HEK293 (cell line): ENCODE measurements at regions not wholly inside any gene's neighbourhood (a gene's known extent, or its start where the extent isn't known, plus 50 kb on each side); places are given as distances from the start of the nearest gene placed in this dataset.

ENCODE experiments used
- CTCF ChIA-PET: fragments of 350-600 bp; formaldehyde crosslinking; extraction: SDS; loops from one replicate; lab custom pipeline; 2021; ENCODE audit warnings: antibody characterized with exemption; lab: Yijun Ruan, JAX
- POLR2A ChIA-PET: fragments of 300-600 bp; formaldehyde crosslinking; extraction: SDS; loops from one replicate; lab custom pipeline; 2020; ENCODE audit warnings: antibody characterized with exemption, inconsistent platforms; lab: Yijun Ruan, JAX
- H3K27ac ChIP-seq: fragments of 200-500 bp; sonication (Bioruptor generic); 2 replicates; pipeline ENCODE4 v1.5.1; 2014; ENCODE audit warnings: low read depth, low read length, control low read depth, inconsistent platforms; ENCODE audit errors: extremely low read depth
- H3K36me3 ChIP-seq, 2 experiments: fragments of 200-500 bp in 1 of 2; sonication (Bioruptor generic) in 1 of 2; 1 replicate in 1 of 2; 2 replicates in 1 of 2; pipeline ENCODE4 v1.5.1; 2014 to 2017; ENCODE audit warnings: inconsistent platforms in 2 of 2, low read length in 2 of 2; ENCODE audit not compliant: control insufficient read depth in 2 of 2, insufficient read depth in 1 of 2
- H3K4me1 ChIP-seq: fragments of 200-500 bp; sonication (Bioruptor generic); 2 replicates; pipeline ENCODE4 v1.5.1; 2014; ENCODE audit warnings: mild to moderate bottlenecking, low read length, inconsistent platforms; ENCODE audit not compliant: control insufficient read depth, insufficient read depth
- H3K4me3 ChIP-seq: 2 replicates; pipeline ENCODE4 v1.5.1; 2011; ENCODE audit warnings: low read depth, mild to moderate bottlenecking, control low read depth, low read length, moderate library complexity
- H3K9me3 ChIP-seq: fragments of 200-500 bp; sonication (Bioruptor generic); 2 replicates; pipeline ENCODE4 v1.5.1; 2014; ENCODE audit warnings: low read depth, low read length, inconsistent platforms; ENCODE audit not compliant: control insufficient read depth, insufficient read depth
- GFI1B ChIP-seq: fragments of 450-650 bp; formaldehyde crosslinking; IDR thresholded peaks from 2 replicates; pipeline ENCODE4 v1.5.1; 2016; ENCODE audit warnings: missing biosample characterization, missing genetic modification characterization
- KLF10 ChIP-seq: fragments of 450-650 bp; IDR thresholded peaks from 2 replicates; pipeline ENCODE4 v1.5.1; 2018; ENCODE audit warnings: missing biosample characterization, mild to moderate bottlenecking, missing genetic modification characterization
- KLF16 ChIP-seq: fragments of 450-650 bp; formaldehyde crosslinking; IDR thresholded peaks from 2 replicates; pipeline ENCODE4 v1.5.1; 2017; ENCODE audit warnings: missing biosample characterization, missing genetic modification characterization
- SP3 ChIP-seq: fragments of 450-650 bp; formaldehyde crosslinking; IDR thresholded peaks from 2 replicates; pipeline ENCODE4 v1.5.1; 2016; ENCODE audit warnings: missing biosample characterization, missing genetic modification characterization
- ZFP41 ChIP-seq: fragments of 450-650 bp; formaldehyde crosslinking; IDR thresholded peaks from 2 replicates; pipeline ENCODE4 v1.5.1; 2016; ENCODE audit warnings: missing biosample characterization, missing genetic modification characterization, borderline replicate concordance
- ZIC2 ChIP-seq: fragments of 450-650 bp; formaldehyde crosslinking; IDR thresholded peaks from 2 replicates; pipeline ENCODE4 v1.5.1; 2016; ENCODE audit warnings: missing biosample characterization, missing genetic modification characterization
- ZNF121 ChIP-seq: fragments of 450-650 bp; formaldehyde crosslinking; IDR thresholded peaks from 2 replicates; pipeline ENCODE4 v1.5.1; 2016; ENCODE audit warnings: missing biosample characterization, missing genetic modification characterization
- ZNF132 ChIP-seq: fragments of 450-650 bp; formaldehyde crosslinking; IDR thresholded peaks from 2 replicates; pipeline ENCODE4 v1.5.1; 2017; ENCODE audit warnings: missing biosample characterization, missing genetic modification characterization, borderline replicate concordance
- ZNF548 ChIP-seq: fragments of 450-650 bp; formaldehyde crosslinking; IDR thresholded peaks from 2 replicates; pipeline ENCODE4 v1.5.1; 2016; ENCODE audit warnings: missing biosample characterization, missing genetic modification characterization
- ZNF610 ChIP-seq: fragments of 450-650 bp; formaldehyde crosslinking; IDR thresholded peaks from 2 replicates; pipeline ENCODE4 v1.5.1; 2016; ENCODE audit warnings: missing biosample characterization, missing genetic modification characterization, borderline replicate concordance
- ZNF654 ChIP-seq: fragments of 450-650 bp; formaldehyde crosslinking; IDR thresholded peaks from 2 replicates; pipeline ENCODE4 v1.5.1; 2016; ENCODE audit warnings: low read depth, missing biosample characterization, missing genetic modification characterization
- TF ChIP-seq, protein P1 (sequence below): fragments of 450-650 bp; formaldehyde crosslinking; IDR thresholded peaks from 2 replicates; pipeline ENCODE4 v1.5.1; 2016; ENCODE audit warnings: missing biosample characterization, missing genetic modification characterization
- TF ChIP-seq, protein P2 (sequence below): fragments of 450-650 bp; formaldehyde crosslinking; IDR thresholded peaks from 2 replicates; pipeline ENCODE4 v1.5.1; 2017; ENCODE audit warnings: missing biosample characterization, missing genetic modification characterization
- TF ChIP-seq, protein P3 (sequence below): fragments of 450-650 bp; formaldehyde crosslinking; IDR thresholded peaks from 2 replicates; pipeline ENCODE4; 2016; ENCODE audit warnings: missing biosample characterization, missing genetic modification characterization

DNA sequence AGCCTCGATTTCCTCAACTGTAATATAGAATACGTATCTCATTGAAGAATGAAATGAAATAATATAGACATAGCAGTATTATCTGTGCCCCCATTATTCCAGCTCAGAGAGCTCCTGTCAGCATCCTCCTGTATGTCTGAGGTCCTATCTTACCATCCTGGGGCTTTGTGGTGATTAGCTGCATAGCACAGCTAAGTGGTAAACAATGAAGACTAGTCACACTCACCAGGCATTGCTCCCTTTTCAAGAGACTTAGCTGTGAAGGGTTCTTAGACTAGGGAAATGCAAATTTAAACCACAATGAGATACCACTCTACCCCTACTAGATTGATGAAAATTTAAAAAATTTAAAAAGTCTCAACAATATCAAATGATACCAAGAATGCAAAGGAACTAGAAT, 172.9 kb downstream of the SLC39A8 start:
- Histone ChIP-seq H3K9me3 (no peaks in the 10 kb centered on the region), H3K4me3 (no peak overlapping the region), H3K4me1 (no peaks in the 10 kb centered on the region), H3K36me3 (no peaks in the 10 kb centered on the region), H3K27ac (no peak overlapping the region)
- no peak for TF ChIP-seq ZNF548 (tag by site-specific recombination)
- POLR2A ChIA-PET: no interaction called here
- CTCF ChIA-PET: no interaction called here

DNA sequence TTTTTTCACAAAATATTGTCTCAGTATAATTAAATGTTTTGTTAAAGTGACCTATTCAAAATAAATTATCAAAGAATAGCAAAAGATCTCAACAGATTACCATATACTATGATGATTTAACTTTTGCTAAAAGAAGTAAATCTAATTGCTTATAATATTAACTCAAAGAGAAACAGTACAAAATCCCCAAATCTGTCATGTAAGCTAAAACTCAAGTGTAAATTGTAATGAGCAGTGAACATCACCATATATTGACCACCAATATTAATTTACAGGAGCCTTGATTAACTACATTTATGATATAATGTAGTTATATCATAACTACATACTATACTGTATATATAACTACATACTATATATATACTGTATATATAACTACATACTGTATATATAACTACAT, 174.4 kb downstream of the SLC39A8 start:
- CTCF ChIA-PET: no interaction called here
- TF ChIP-seq ZNF654 (no peak), ZIC2 (tag by site-specific recombination) (no peak), KLF16 (tag by site-specific recombination) (no peak), SP3 (tag by site-specific recombination) (no peak)
- TF ChIP-seq, protein P1, sequence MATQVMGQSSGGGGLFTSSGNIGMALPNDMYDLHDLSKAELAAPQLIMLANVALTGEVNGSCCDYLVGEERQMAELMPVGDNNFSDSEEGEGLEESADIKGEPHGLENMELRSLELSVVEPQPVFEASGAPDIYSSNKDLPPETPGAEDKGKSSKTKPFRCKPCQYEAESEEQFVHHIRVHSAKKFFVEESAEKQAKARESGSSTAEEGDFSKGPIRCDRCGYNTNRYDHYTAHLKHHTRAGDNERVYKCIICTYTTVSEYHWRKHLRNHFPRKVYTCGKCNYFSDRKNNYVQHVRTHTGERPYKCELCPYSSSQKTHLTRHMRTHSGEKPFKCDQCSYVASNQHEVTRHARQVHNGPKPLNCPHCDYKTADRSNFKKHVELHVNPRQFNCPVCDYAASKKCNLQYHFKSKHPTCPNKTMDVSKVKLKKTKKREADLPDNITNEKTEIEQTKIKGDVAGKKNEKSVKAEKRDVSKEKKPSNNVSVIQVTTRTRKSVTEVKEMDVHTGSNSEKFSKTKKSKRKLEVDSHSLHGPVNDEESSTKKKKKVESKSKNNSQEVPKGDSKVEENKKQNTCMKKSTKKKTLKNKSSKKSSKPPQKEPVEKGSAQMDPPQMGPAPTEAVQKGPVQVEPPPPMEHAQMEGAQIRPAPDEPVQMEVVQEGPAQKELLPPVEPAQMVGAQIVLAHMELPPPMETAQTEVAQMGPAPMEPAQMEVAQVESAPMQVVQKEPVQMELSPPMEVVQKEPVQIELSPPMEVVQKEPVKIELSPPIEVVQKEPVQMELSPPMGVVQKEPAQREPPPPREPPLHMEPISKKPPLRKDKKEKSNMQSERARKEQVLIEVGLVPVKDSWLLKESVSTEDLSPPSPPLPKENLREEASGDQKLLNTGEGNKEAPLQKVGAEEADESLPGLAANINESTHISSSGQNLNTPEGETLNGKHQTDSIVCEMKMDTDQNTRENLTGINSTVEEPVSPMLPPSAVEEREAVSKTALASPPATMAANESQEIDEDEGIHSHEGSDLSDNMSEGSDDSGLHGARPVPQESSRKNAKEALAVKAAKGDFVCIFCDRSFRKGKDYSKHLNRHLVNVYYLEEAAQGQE (tag by site-specific recombination): no peak
- TF ChIP-seq, protein P2, sequence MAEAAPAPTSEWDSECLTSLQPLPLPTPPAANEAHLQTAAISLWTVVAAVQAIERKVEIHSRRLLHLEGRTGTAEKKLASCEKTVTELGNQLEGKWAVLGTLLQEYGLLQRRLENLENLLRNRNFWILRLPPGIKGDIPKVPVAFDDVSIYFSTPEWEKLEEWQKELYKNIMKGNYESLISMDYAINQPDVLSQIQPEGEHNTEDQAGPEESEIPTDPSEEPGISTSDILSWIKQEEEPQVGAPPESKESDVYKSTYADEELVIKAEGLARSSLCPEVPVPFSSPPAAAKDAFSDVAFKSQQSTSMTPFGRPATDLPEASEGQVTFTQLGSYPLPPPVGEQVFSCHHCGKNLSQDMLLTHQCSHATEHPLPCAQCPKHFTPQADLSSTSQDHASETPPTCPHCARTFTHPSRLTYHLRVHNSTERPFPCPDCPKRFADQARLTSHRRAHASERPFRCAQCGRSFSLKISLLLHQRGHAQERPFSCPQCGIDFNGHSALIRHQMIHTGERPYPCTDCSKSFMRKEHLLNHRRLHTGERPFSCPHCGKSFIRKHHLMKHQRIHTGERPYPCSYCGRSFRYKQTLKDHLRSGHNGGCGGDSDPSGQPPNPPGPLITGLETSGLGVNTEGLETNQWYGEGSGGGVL: no peak
- Histone ChIP-seq H3K9me3 (no peaks in the 10 kb centered on the region), H3K36me3 (no peaks in the 10 kb centered on the region), H3K4me3 (no peak overlapping the region), H3K4me1 (no peaks in the 10 kb centered on the region), H3K27ac (no peak overlapping the region)
- POLR2A ChIA-PET: no interaction called here

DNA sequence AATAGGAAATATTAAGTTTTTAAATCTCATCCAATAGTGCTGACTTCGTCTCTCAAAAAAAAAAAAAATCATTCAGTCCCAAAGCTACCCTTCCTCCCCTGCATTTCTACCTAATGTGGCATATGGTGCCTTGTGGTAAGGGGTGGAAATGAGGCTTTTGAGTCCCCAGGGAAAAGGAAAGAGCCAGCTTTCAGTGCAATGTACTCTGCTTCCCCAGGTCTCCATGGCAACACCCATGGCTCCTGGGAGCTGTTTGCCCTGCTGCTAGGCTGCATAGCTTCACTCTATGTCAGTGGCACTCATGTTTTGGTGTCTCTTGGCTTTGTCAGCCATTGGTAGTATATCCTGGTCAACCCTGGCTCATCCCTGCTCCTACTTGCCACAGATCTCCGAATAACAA, 175.9 kb downstream of the SLC39A8 start:
- TF ChIP-seq KLF10 (no peak), GFI1B (tag by site-specific recombination) (no peak), ZNF610 (tag by site-specific recombination) (no peak), ZNF132 (no peak), ZFP41 (tag by site-specific recombination) (no peak), ZNF121 (no peak)
- TF ChIP-seq, protein P3, sequence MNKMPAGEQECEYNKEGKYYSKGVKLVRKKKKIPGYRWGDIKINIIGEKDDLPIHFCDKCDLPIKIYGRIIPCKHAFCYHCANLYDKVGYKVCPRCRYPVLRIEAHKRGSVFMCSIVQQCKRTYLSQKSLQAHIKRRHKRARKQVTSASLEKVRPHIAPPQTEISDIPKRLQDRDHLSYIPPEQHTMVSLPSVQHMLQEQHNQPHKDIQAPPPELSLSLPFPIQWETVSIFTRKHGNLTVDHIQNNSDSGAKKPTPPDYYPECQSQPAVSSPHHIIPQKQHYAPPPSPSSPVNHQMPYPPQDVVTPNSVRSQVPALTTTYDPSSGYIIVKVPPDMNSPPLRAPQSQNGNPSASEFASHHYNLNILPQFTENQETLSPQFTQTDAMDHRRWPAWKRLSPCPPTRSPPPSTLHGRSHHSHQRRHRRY (tag by site-specific recombination): no peak
- ChIA-PET CTCF (no interaction called here), POLR2A (no interaction called here)

More for the DNA sequence above, 175.9 kb downstream of the SLC39A8 start:
- no peaks in the 10 kb centered on the region for H3K9me3 ChIP-seq
- H3K36me3 ChIP-seq: no peaks in the 10 kb centered on the region
- H3K4me1 ChIP-seq: no peaks in the 10 kb centered on the region
- no peak overlapping the region for H3K4me3 ChIP-seq
- no peak overlapping the region for H3K27ac ChIP-seq
